ENCODE measurements at regions not wholly inside any gene's neighbourhood (a gene's known extent, or its start where the extent isn't known, plus 50 kb on each side); places are given as distances from the start of the nearest gene placed in this dataset.
"Not testable (repeated sequence)": the region's sequence is repeated elsewhere in the genome, so short reads cannot be mapped to it uniquely, and the experiment has no call there.

- no peak for DNase-seq (ENCODE audit: low read depth)
Observed at GRCh38 chr5:39765366-39765765, 340.6 kb upstream of the DAB2 start.

GRCh38 chr5:39762761-39763160 is 338.0 kb upstream of the DAB2 start:
- DNase-seq (ENCODE audit: low read depth) = no peak

GRCh38 chr5:39761199-39761950 is 336.6 kb upstream of the DAB2 start:
- no peak for DNase-seq (ENCODE audit: low read depth)

- peak; percentile 94 for DNase-seq (ENCODE audit: low read depth)
Observed at GRCh38 chr5:39760385-39761198, 335.8 kb upstream of the DAB2 start.

GRCh38 chr5:39759701-39760100 is 334.9 kb upstream of the DAB2 start:
- no peak for DNase-seq (ENCODE audit: low read depth)

- DNase-seq (ENCODE audit: low read depth) = no peak
Observed at GRCh38 chr5:39758426-39758825, 333.6 kb upstream of the DAB2 start.

- no peak for DNase-seq (ENCODE audit: low read depth)
Observed at GRCh38 chr5:39757131-39757530, 332.4 kb upstream of the DAB2 start.

GRCh38 chr5:39755986-39756385 is 331.2 kb upstream of the DAB2 start:
- peak; percentile 89 for DNase-seq (ENCODE audit: low read depth)

GRCh38 chr5:39755452-39755851 is 330.7 kb upstream of the DAB2 start:
- no peak for DNase-seq (ENCODE audit: low read depth)

- DNase-seq (ENCODE audit: low read depth) = not testable (repeated sequence)
Observed at GRCh38 chr5:39753747-39754146, 329.0 kb upstream of the DAB2 start.

GRCh38 chr5:39750661-39751060 is 325.9 kb upstream of the DAB2 start:
- DNase-seq (ENCODE audit: low read depth) = no peak

GRCh38 chr5:39742916-39743315 is 318.1 kb upstream of the DAB2 start:
- no peak for DNase-seq (ENCODE audit: low read depth)

GRCh38 chr5:39740404-39740803 is 315.6 kb upstream of the DAB2 start:
- no peak for DNase-seq (ENCODE audit: low read depth)

GRCh38 chr5:39732166-39732565 is 307.4 kb upstream of the DAB2 start:
- no peak for DNase-seq (ENCODE audit: low read depth)

- no peak for DNase-seq (ENCODE audit: low read depth)
Observed at GRCh38 chr5:39730699-39731098, 305.9 kb upstream of the DAB2 start.

- no peak for DNase-seq (ENCODE audit: low read depth)
Observed at GRCh38 chr5:39730006-39730405, 305.2 kb upstream of the DAB2 start.

GRCh38 chr5:39726467-39726866 is 301.7 kb upstream of the DAB2 start:
- no peak for DNase-seq (ENCODE audit: low read depth)

GRCh38 chr5:39721394-39721793 is 296.6 kb upstream of the DAB2 start:
- no peak for DNase-seq (ENCODE audit: low read depth)

- no peak for DNase-seq (ENCODE audit: low read depth)
Observed at GRCh38 chr5:39720136-39720535, 295.4 kb upstream of the DAB2 start.

GRCh38 chr5:39717176-39717897 is 292.6 kb upstream of the DAB2 start:
- no peak for DNase-seq (ENCODE audit: low read depth)

GRCh38 chr5:39716532-39717028 is 291.8 kb upstream of the DAB2 start:
- peak; percentile 70 for DNase-seq (ENCODE audit: low read depth)

Measured in myocyte (in vitro differentiated cells).